A549 (cell line): ENCODE measurements at regions not wholly inside any gene's neighbourhood (a gene's known extent, or its start where the extent isn't known, plus 50 kb on each side); places are given as distances from the start of the nearest gene placed in this dataset.

Experiments
- HDAC2 ChIP-seq: fragments of 200-600 bp; sonication (generic); IDR thresholded peaks from 2 replicates; pipeline ENCODE4 v1.6.1; 2016
- JUN ChIP-seq, 2 experiments: fragments of >200 bp; sonication (Bioruptor Twin); formaldehyde crosslinking; IDR thresholded peaks; 2 replicates in 1 of 2; 3 replicates in 1 of 2; pipeline ENCODE4 v1.6.1; 2016 to 2017
- KDM1A ChIP-seq: fragments of 200-600 bp; sonication (generic); IDR thresholded peaks from 2 replicates; pipeline ENCODE4 v1.6.1; 2016; ENCODE audit warnings: low read depth, mild to moderate bottlenecking
- RAD21 ChIP-seq, 2 experiments: fragments of >200 bp in 1 of 2; sonication (Bioruptor Twin) in 1 of 2; formaldehyde crosslinking in 1 of 2; IDR thresholded peaks in 1 of 2; conservative IDR thresholded peaks in 1 of 2; 2 replicates in 1 of 2; 3 replicates in 1 of 2; pipeline ENCODE4 v1.6.1; 2012 to 2018; ENCODE audit warnings: inconsistent platforms in 1 of 2
- USF2 ChIP-seq: fragments of 450-650 bp; IDR thresholded peaks from 2 replicates; pipeline ENCODE4 v1.6.1; 2014; ENCODE audit warnings: antibody characterized with exemption
- TF ChIP-seq, protein P1 (sequence below): fragments of >200 bp; sonication (Bioruptor Twin); formaldehyde crosslinking; IDR thresholded peaks from 3 replicates; pipeline ENCODE4 v1.5.1; 2016

GRCh38 chr4:151534195-151534594, 125.2 kb downstream of the FHIP1A start:
- TF ChIP-seq, protein P1, sequence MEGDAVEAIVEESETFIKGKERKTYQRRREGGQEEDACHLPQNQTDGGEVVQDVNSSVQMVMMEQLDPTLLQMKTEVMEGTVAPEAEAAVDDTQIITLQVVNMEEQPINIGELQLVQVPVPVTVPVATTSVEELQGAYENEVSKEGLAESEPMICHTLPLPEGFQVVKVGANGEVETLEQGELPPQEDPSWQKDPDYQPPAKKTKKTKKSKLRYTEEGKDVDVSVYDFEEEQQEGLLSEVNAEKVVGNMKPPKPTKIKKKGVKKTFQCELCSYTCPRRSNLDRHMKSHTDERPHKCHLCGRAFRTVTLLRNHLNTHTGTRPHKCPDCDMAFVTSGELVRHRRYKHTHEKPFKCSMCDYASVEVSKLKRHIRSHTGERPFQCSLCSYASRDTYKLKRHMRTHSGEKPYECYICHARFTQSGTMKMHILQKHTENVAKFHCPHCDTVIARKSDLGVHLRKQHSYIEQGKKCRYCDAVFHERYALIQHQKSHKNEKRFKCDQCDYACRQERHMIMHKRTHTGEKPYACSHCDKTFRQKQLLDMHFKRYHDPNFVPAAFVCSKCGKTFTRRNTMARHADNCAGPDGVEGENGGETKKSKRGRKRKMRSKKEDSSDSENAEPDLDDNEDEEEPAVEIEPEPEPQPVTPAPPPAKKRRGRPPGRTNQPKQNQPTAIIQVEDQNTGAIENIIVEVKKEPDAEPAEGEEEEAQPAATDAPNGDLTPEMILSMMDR: no peak
- no peak for TF ChIP-seq RAD21 (conservative IDR thresholded peaks at IDR 0.05 in 1 of 2, IDR thresholded peaks at IDR 0.05 in 1 of 2)
- no peak for TF ChIP-seq KDM1A
- no peak for TF ChIP-seq HDAC2
- no peak for TF ChIP-seq USF2
- TF ChIP-seq JUN (IDR thresholded peaks at IDR 0.05): no peak
